Sigmoid colon (tissue), 4 donors: ENCODE measurements at regions not wholly inside any gene's neighbourhood (a gene's known extent, or its start where the extent isn't known, plus 50 kb on each side); places are given as distances from the start of the nearest gene placed in this dataset.

Experiments used
- CTCF ChIP-seq, 4 experiments: fragments of 450-650 bp in 3 of 4; fragments of 200-600 bp in 1 of 4; IDR thresholded peaks; one replicate each; pipeline ENCODE4 v1.5.1; 2016 to 2019; ENCODE audit warnings: antibody characterized with exemption in 4 of 4, mild to moderate bottlenecking in 3 of 4, moderate library complexity in 2 of 4
- POLR2AphosphoS5 ChIP-seq, 4 donors: sonication (generic); formaldehyde crosslinking; IDR thresholded peaks; one replicate each; pipeline ENCODE4 v1.6.1; 2017; ENCODE audit warnings: antibody characterized with exemption in 4 of 4

GRCh38 chr2:76050196-76050595 is 339.5 kb upstream of the GCFC2 start:
- no peak for TF ChIP-seq CTCF (IDR thresholded peaks at IDR 0.05)
- TF ChIP-seq POLR2AphosphoS5 (IDR thresholded peaks at IDR 0.05), result no peak
